Fibroblast of skin of abdomen (primary cell): ENCODE measurements at regions not wholly inside any gene's neighbourhood (a gene's known extent, or its start where the extent isn't known, plus 50 kb on each side); places are given as distances from the start of the nearest gene placed in this dataset.
"Not testable (repeated sequence)": the region's sequence is repeated elsewhere in the genome, so short reads cannot be mapped to it uniquely, and the experiment has no call there.

Source experiments
- DNase-seq: peaks from one replicate; pipeline ENCODE4 v3.0.0-alpha.2; 2013

DNA sequence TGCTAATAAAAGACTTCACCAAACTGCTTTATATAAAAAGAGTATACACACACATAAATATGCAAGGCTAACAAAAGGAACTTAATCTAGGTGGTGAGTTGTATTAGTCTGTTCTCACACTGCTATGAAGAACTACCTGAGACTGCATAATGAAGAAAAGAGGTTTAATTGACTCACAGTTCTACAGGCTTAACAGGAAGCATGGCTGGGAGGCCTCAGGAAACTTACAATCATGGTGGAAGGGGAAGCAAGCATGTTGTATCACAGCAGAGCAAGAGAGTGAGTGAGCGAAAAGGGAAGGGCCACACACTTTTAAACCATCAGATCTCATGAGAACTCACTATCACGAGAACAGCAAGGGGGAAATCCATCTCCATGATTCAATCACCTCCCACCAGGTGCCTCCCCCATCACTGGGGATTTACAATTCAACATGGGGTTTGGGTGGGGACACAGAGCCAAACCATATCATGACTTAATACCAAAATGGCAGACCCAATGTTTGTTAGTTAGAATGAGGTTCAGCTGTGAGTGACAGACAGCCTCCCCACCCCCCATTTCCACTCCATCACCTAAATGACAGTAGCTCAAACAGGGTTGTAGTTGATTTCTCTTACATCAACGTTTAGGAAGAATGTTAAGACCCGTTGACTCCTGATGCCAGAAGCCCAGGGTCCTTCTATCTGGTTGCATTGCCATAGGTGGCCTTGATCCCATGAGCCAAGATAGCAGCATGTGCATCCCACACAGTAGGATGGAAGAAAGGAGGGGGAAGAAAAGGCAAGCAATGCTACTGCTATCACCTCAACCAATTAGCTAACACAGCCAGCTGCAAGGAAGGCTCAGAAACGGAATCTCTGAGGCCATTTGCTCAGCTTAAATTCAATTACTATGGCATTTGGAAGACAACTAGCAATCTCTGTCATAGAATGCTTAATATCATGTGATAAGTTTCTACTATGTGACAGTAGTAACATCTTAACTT lies 77.0 kb downstream of the CCDC71L start:
- no peak for DNase-seq

DNA sequence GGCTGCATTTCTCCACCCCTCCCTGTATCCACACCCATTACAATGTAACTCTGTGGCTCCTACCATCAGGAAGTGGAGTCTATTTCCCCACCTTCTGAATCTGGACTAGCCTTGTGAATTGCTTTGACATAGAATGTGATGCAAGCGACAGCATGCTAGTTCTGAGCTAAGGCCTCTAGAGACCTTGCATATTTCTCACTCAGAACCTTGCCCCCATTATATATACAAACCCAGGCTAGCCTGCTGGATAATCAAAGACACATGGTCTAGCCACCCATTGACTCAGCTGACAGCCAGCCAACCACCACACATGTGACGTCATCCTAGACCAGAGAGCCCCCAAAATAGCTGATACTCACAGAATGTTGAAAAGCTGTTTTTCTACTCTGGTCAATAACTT lies 77.9 kb downstream of the CCDC71L start:
- DNase-seq: peak; percentile 92

DNA sequence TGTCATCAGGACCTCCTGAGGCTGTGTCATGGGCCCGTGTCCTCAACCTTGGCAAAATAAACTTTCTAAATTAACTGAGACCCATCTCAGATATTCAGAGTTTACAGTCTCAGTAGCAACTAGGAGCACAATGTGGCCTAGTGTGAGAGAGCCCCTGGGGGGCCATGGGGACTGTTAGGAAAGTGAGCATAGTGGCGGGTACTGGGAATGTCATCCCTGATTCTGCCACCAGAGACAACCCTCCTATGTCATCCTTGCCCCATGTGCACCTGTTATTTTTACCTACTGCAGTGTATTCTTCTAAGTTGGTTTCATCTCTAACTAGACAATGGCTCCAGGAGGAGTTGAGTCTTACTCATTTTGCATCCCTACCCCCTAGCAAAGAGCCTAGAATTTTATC lies 78.6 kb downstream of the CCDC71L start:
- no peak for DNase-seq

DNA sequence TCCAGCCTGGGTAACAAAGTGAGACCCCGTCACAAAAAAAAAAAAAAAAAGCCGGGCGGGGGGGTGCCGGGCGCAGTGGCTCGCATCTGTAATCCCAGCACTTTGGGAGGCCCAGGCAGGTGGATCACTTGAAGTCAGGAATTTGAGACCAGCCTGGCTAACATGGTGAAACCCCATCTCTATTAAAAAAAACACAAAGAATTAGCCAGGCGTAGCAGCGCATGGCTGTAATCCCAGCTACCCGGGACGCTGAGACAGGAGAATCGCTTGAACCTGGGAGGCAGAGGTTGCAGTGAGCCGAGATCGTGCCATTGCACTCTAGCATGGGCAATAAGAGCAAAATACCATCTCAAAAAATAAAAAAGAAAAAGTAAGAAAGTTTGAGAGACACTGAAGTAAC lies 81.9 kb downstream of the CCDC71L start:
- not testable (repeated sequence) for DNase-seq

DNA sequence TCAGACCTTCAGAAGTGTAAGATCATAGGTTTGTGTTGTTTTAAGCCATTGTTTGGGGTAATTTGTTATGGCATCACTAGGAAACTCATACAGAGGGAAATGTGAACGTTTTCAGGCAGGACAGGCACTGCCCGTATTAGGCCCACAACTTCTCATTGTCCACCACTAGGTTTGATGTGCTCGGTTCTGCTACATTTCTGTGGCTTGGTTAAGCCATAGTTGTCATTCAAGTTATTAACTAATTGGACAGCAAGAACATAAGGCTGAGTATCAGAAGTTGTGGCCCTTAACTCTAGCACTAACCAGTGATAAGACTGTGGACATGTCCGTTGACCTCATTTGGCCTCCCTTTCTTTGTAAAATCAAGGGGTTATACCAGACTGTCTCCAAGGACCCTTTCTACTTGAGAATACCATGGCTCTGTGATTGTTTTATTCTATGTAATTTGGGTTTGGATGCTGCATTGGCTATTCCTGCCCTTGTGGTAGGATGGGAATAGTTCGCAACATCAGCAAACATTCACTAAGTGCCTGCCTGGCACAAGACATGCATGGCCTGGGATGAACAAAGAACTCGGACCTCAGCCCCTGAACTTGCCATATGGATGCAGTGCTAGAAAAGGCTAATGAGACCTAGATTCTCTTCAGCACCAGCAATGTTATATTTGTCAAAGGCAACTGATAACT lies 85.7 kb downstream of the CCDC71L start:
- no peak for DNase-seq

DNA sequence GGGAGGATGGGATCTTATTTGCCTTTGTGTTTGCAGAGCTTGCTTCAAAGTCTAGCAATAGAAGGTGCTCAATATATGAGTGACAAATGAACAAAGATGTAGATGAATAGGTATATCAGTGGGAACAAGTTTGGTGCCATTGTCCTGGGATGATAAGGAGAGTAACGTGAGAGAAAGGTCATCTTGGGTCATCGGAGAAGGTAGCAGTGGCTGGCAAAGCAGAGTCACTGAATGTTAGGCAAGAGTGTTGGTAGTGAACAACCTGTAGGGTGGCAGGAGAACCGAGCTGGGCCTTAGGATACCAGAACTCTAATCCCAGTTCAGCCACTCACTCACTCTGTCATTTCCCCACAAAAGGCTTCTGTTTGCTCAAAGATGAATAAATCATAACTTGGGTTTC lies 87.2 kb downstream of the CCDC71L start:
- no peak for DNase-seq

DNA sequence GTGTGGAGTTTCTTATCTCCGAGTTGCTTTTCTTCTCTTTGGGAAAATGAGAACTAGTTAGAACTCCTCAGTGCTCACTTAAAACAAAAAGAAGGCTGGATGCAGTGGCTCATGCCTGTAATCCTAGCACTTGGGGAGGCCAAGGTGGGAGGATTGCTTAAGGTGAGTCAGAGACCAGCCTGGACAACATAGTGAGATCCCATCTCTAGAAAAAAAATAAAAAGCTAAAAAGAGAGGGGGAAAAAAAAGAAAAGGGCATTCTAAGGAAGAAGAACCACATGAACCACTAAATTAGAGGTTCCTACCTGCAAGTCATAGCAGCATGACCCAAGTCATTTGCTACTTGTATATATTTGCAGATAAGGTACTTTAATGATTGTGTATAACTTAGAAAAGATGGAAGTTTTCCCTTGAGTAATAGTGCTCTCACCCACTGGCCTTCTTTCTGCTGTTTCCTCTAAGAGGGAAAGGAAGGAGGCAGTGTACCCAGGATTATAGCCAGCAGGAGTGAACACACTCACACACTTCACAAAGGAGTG lies 87.8 kb downstream of the CCDC71L start:
- DNase-seq: no peak

DNA sequence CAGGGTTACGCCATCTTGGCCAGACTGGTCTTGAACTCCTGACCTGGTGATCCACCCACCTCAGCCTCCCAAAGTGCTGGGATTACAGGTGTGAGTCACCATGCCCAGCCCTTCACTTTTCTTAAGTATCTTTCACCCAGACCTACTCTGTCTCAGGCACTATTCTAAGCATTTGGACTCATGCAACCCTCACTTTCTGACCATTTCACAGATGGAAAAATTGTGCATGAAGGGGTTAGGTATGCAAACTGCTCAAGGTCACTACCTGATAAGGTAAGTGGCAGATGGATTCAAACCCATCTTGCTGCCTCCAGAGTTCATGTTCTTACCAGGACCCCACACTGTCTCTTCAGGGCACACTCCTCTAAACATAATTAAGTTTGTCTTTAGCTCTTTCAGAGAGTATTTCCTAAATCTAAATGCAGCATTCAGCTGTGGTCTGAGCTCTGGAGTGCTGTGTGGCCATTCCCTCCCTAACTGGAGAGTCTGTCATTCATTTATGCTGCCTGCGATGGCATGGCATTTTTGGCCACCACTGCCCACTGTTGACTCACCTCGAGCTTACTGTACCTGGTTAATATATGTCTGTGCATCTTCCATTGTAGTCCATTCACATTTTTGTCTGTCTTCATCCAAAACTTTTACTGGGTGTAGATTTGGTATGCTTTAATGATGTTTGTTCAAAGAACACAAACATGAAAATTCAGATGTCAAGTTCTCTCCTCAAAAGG lies 88.4 kb downstream of the CCDC71L start:
- DNase-seq: no peak

DNA sequence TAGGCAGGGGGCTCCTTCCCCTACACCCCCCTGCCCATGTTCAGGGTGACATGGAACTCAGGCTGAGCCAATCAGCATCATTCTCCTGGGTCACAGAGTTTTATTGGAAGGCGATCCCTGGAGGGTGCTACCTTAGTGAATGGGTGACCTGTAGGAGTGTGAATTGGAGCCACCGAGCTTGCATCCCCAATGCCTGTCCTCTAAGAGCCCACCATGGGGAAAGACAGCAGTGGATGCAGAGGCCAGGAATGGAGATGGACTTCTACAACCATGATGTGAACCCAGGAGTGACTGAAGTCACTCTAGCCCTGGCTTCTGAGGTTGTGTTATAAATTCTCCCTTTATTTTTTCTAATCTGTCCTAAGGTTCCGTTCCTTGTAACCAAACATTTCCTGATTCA lies 89.4 kb downstream of the CCDC71L start:
- DNase-seq: no peak

DNA sequence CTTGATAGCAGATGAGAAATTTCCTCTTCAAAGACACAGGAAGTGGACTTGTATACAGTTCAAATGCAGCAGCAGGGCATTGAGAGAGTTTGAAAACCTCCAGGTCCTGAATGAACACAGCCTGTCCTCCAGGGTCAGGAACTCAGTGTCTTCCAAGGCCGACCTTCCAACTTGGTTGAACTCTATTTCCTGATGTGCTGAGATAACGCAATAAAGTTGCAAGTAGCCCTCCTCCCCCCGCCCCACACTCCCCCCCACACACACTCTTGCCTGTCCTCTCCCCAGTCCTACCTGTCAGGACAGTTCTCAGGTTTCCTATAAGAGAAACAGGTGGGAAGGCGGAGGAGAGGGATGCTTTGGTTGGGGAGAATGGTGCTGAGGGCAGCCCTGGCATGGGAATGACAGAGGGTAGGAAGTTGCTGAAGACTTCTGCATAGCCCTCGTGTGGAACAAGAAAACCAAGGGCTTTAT lies 90.0 kb downstream of the CCDC71L start:
- no peak for DNase-seq

DNA sequence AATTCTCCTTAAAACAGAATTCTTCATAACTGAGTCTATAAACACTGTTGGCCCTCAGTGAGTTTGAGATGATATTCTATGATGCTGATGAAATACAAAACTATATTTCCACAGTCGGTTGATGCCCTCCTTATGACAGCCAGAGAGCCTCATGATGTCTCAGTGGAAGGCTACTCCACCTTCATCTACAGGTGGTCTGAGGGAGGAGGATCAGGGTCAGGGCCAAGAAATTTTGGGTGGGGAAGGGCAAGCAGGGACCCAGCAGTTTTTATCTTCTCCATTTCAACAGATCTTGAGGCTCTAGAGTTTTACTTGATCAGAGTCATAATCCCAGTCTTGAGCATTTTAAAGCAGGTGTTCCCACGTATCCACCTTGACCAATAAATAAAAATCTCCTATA lies 90.8 kb downstream of the CCDC71L start:
- no peak for DNase-seq

DNA sequence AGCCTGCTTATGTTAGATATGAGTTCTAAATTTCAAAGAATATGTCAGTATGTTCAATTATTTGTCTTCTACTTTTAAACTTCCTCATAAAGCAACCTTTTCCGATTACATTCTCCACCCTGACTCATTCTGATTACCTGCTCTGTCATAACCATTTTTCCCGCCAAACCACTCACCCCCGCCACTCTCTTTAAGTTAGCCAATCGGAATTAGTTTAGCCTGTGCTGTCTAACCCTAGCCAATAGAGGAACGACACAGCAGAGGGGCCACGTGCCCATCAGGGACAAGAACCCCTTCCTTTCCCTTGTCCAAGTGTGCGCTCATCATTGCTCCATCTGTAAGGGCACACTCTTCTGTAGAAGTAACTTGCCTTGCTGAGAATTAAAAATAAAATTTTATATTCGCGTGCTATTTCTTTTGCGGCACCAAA lies 91.4 kb downstream of the CCDC71L start:
- DNase-seq: no peak

DNA sequence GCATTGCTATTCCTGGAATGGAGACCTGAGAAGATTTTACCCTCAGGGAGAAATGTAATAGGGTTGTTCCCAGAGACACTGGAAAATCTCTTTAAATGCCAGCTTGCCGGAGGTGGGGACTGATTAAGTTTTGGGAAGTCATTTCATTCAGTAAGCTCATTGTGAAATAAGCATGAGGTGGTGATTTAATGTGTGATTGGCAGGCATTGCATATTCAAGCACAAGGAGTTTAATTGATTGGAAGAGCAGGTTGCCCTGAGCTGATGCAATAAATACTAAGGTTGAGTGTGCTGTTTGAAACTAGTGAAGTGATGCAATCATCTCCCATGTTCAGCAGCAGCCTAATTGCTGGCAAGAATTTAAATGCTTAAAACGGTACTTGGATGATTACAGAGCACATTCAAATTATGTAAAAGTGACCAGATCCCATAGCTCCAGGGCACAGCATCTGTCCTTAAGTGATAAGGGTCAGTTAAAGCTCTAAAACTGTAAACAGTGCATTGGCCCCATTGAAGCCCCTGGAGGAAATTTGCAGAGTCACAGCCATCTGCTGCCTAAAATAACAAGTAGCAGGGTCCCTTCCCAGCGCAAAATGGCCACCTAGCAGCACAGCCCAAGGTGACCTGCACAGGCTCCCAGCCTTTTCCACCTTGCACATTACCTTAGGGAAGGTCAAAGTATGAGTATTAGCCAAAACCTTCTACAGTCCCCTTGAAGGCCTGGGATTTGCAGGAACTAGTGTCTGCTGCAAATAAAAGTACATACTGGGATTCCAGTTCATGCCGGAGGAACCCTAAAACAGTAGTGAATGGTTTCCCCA lies 92.1 kb downstream of the CCDC71L start:
- peak; percentile 94 for DNase-seq

DNA sequence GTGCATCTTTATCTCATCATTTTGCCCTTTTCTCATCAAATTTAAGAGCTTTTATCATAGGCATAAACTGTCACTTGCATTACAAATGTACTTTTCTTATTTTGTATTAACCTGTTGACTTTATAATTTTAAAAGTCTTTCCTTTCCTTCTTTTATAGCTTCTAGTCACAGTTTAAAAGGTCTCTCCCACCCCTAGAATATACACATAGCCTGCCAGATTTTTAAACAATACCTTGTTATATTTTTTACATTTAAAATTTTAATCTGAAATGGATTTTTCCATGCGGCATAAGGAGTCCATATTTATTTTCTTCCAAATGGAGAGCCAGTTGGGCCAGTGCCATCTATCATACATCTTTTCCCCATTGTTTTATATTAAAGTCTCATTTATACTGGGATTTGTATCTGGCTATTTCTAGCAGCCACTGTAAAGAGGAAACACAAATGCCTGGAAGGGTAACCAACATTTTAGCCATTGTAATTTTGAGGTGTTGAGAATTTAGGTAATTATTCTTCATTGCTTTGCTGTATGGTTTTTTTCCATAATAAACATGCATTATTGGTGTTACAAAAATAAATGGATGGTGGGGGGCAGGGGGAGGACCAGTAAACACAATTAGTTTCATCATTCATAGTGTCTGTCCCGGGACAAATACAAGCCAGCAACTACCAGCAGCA lies 92.8 kb downstream of the CCDC71L start:
- no peak for DNase-seq

DNA sequence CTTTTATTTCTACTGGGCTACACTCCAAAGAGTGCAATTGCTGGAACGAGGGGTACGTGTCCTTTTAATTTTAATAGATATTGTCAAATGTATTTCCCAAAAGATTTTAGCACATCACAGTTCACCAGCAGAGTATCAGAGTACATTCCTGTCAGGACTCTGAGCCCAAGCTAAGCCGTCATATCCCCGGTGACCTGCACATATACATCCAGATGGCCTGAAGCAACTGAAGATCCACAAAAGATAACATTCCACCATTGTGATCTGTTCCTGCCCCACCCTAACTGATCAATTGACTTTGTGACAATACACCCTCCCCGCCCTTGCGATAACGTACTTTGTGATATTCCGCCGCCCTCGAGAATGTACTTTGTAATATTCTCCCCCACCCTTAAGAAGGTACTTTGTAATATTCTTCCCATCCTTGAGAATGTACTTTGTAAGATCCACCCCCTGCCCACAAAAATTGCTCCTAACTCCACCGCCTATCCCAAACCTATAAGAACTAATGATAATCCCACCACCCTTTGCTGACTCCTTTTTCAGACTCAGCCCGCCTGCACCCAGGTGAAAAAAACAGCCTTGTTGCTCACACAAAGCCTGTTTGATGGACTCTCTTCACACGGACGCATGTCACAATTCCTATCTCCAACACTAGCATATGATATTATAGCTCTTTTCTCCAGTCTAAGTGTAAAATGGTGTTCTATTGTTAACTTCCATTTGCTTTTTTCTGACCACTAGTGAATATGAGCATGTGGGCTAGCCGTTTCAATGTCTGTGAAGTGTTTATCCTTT lies 93.6 kb downstream of the CCDC71L start:
- DNase-seq: not testable (repeated sequence)

DNA sequence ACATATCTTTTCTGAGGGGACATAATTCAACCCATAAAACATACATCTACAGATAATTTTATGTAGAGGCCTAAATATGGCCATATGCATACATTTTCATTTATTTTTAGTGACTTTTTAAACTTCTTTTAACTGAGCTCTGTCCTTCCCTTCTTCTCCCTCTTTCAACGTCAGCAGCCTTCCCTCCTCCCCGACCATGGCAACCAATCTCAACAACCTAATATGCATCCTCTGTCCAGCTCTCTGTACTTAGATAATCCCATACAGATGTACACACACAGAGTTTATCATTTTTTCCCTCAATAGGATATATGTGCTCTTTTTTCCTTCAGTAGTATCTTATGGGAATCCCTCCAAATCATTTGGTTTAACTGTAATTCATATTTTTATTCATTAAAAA lies 94.3 kb downstream of the CCDC71L start:
- DNase-seq: peak; percentile 30

DNA sequence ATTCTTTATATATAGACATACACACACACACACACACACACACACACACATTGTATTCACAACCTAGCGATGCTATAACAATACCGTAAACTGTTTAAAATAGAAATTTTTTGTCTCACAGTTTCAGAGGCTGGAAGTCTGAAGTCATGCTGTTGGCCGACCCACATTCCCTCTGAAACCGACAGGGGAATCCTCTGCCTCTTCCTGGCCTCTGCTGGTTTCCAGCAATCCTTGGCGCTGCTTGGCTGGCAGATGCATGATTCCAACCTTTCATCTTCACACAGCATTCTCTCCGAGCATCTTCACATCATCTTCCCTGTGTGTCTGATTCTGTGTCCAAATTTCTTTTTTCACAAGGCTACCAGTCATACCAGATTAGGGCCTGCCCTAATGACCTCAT lies 94.8 kb downstream of the CCDC71L start:
- no peak for DNase-seq

DNA sequence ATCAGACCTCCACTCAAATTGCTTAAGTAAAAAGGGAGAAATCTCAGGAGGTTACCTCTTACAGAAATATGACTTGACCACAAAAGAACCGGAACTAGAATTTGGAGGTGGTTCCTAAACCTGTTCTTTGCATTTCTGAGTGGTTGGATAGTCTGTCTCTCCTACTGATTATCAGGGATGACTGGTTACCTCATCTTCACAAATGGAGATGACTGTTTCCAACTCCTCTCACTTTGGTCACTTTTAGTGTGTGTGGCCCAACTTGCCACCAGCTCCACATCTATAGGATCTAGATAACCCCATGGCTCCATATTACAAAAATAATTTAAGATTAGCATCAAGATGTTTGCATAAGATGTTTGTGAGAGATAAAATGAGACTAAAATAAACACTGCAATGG lies 95.5 kb downstream of the CCDC71L start:
- DNase-seq: no peak

DNA sequence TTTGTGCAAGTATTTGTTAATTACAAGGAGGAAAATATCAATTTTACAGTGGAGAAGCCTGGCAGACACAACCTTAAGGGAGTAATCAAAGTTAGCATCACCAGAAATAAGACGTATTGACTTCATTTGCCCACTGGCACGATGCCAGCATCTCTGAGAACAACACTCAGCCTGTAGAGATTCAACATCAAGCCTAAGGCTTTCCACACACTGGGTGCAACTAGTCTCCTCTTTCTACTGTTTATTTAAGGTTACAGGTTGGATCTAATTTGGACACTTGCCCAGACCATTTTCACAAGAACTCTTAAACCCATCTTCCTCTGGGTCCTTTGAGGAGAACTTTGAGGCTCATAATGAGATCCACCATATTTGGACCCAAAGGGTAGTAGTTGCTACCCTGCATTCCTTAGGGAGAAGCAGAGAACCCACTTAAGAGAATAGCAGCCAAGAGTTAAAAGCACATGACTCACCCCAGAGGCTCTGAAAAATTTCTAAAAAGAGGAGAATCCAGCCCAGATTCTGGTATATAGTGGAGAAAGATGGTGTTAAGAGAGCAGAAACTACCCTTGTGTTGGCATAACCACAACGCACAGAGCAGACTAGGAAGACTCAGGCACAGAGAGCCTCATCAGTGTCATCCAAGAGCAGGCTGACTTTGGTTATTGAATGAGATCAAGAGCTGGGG lies 97.3 kb downstream of the CCDC71L start:
- DNase-seq: peak; percentile 32
